GM23248 (cell line): ENCODE measurements at regions not wholly inside any gene's neighbourhood (a gene's known extent, or its start where the extent isn't known, plus 50 kb on each side); places are given as distances from the start of the nearest gene placed in this dataset.

Source experiments
- DNase-seq: peaks from one replicate; pipeline ENCODE4 v3.0.0-alpha.2; 2015
- H2AFZ ChIP-seq: fragments of 200-600 bp; sonication (generic); 2 replicates; pipeline ENCODE4 v1.6.1; 2016; ENCODE audit warnings: antibody characterized with exemption
- H3F3A ChIP-seq: fragments of 200-600 bp; sonication (generic); 2 replicates; pipeline ENCODE4 v1.6.1; 2016; ENCODE audit warnings: mild to moderate bottlenecking, antibody characterized with exemption, mixed run types; ENCODE audit not compliant: insufficient read depth
- H3K27ac ChIP-seq: fragments of 200-600 bp; sonication (generic); 2 replicates; pipeline ENCODE4 v1.5.1; 2016; ENCODE audit warnings: mild to moderate bottlenecking
- H3K27me3 ChIP-seq: fragments of 200-600 bp; sonication (generic); replicated peaks from 2 replicates; pipeline ENCODE4 v1.6.1; 2016; ENCODE audit warnings: mild to moderate bottlenecking; ENCODE audit not compliant: insufficient read depth
- H3K36me3 ChIP-seq: fragments of 200-600 bp; sonication (generic); 2 replicates; pipeline ENCODE4 v1.6.1; 2016; ENCODE audit warnings: low read depth, mild to moderate bottlenecking
- H3K4me1 ChIP-seq: fragments of 200-600 bp; sonication (generic); 2 replicates; pipeline ENCODE4 v1.6.1; 2016; ENCODE audit warnings: mild to moderate bottlenecking; ENCODE audit not compliant: insufficient read depth
- H3K4me2 ChIP-seq: fragments of 200-600 bp; sonication (generic); one replicate; pipeline ENCODE4 v1.6.1; 2016; ENCODE audit warnings: mild to moderate bottlenecking; ENCODE audit not compliant: unreplicated experiment
- H3K4me3 ChIP-seq: fragments of 200-600 bp; sonication (generic); 2 replicates; pipeline ENCODE4 v1.5.1; 2016; ENCODE audit warnings: mild to moderate bottlenecking
- H3K79me2 ChIP-seq: fragments of 200-600 bp; sonication (generic); 2 replicates; pipeline ENCODE4 v1.6.1; 2016; ENCODE audit warnings: mild to moderate bottlenecking; ENCODE audit not compliant: insufficient read depth
- H3K9ac ChIP-seq: fragments of 200-600 bp; sonication (generic); 2 replicates; pipeline ENCODE4 v1.6.1; 2016; ENCODE audit warnings: mild to moderate bottlenecking
- H3K9me2 ChIP-seq: fragments of 200-600 bp; sonication (generic); 2 replicates; pipeline ENCODE4 v1.6.1; 2016; ENCODE audit warnings: mixed run types, mild to moderate bottlenecking, moderate library complexity; ENCODE audit not compliant: insufficient read depth
- H3K9me3 ChIP-seq: fragments of 200-600 bp; sonication (generic); one replicate; pipeline ENCODE4 v1.6.1; 2017; ENCODE audit warnings: low read depth
- H4K20me1 ChIP-seq: fragments of 200-600 bp; sonication (generic); 2 replicates; pipeline ENCODE4 v1.6.0; 2016; ENCODE audit not compliant: insufficient read depth
- EZH2 ChIP-seq: fragments of 200-600 bp; sonication (generic); IDR thresholded peaks from 2 replicates; pipeline ENCODE4 v1.6.1; 2018; ENCODE audit warnings: antibody characterized with exemption, mild to moderate bottlenecking; ENCODE audit not compliant: insufficient read depth, poor library complexity, severe bottlenecking
- EZH2phosphoT487 ChIP-seq: fragments of 200-600 bp; sonication (generic); IDR thresholded peaks from 2 replicates; pipeline ENCODE4 v1.6.1; 2018; ENCODE audit warnings: antibody characterized with exemption, moderate library complexity, mild to moderate bottlenecking, low read depth; ENCODE audit not compliant: insufficient read depth
- WGBS, 2 experiments: methylation state at CpG; one replicate each; pipeline ENCODE4 v1.1.6; 2015 to 2017; ENCODE audit warnings: low lambda C conversion rate in 2 of 2, low coverage in 1 of 2; ENCODE audit errors: missing lambda C conversion rate in 2 of 2; 5-methylcytosine and 5-hydroxymethylcytosine counted together
- in situ Hi-C: fragments of 300-500 bp; cut with MboI; formaldehyde crosslinking; loops from 2 replicates; pipeline ENCODE4 v1.15.0; 2020

GRCh38 chr10:60459701-60460457 is 70.2 kb upstream of the ANK3 start:
- H3K36me3 ChIP-seq, result no peaks in the 10 kb centered on the region
- no peaks in the 10 kb centered on the region for H3K79me2 ChIP-seq
- TF ChIP-seq EZH2phosphoT487 (no peak), EZH2 (no peak)
- peaks cover 7% of the 10 kb centered on the region; the same call in 1 of the 2 replicates for H3K4me1 ChIP-seq
- H3K9me2 ChIP-seq, result no peaks in the 10 kb centered on the region
- H3K9me3 ChIP-seq, result no peaks in the 10 kb centered on the region
- in situ Hi-C loops, result loop anchor here (25.0 kb wide), 1 partner anchor 302 kb away; no protein-coding TSS in a partner anchor
- H3K27ac ChIP-seq, result no peak overlapping the region
- WGBS, 2 experiments, result 59 to 63% methylated on average over 4 of the region's 4 CpGs
- no peak overlapping the region for H3K9ac ChIP-seq
- no peak overlapping the region for H2AFZ ChIP-seq
- no peaks in the 10 kb centered on the region for H3K27me3 ChIP-seq
- DNase-seq, result no peak
- H3K4me3 ChIP-seq, result no peak overlapping the region
- H4K20me1 ChIP-seq, result no peaks in the 10 kb centered on the region
- no peaks in the 10 kb centered on the region for H3F3A ChIP-seq
- no peak overlapping the region for H3K4me2 ChIP-seq

- no peaks in the 10 kb centered on the region for H4K20me1 ChIP-seq
- no peaks in the 10 kb centered on the region for H3K36me3 ChIP-seq
- no peak overlapping the region for H3K4me3 ChIP-seq
- H3F3A ChIP-seq, result no peaks in the 10 kb centered on the region
- TF ChIP-seq EZH2phosphoT487, result no peak
- no peak for TF ChIP-seq EZH2
- no peaks in the 10 kb centered on the region for H3K79me2 ChIP-seq
- no peak overlapping the region for H2AFZ ChIP-seq
- no peaks in the 10 kb centered on the region for H3K9me3 ChIP-seq
- no peak overlapping the region for H3K9ac ChIP-seq
- H3K9me2 ChIP-seq, result no peaks in the 10 kb centered on the region
- peak; percentile 82 for DNase-seq
- 51 to 52% methylated on average over 4 of the region's 4 CpGs for WGBS, 2 experiments
- in situ Hi-C loops, result loop anchor here (25.0 kb wide), 1 partner anchor 306 kb away; no protein-coding TSS in a partner anchor
- H3K4me1 ChIP-seq, result 0 out of 2 replicates have a peak, but pooled peaks cover 6% of the 10 kb centered on the region
- no peaks in the 10 kb centered on the region for H3K27me3 ChIP-seq
- H3K4me2 ChIP-seq, result no peak overlapping the region
- H3K27ac ChIP-seq, result no peak overlapping the region
Observed at GRCh38 chr10:60456053-60456452, 66.4 kb upstream of the ANK3 start.

GRCh38 chr10:60454336-60454735 is 64.7 kb upstream of the ANK3 start:
- Histone ChIP-seq H3K4me1 (0 out of 2 replicates have a peak, but pooled peaks cover 6% of the 10 kb centered on the region), H4K20me1 (no peaks in the 10 kb centered on the region), H3K9ac (no peak overlapping the region), H3K27ac (no peak overlapping the region), H3K4me2 (no peak overlapping the region), H3K27me3 (no peaks in the 10 kb centered on the region), H3K4me3 (no peak overlapping the region), H3K9me2 (no peaks in the 10 kb centered on the region), H3K36me3 (no peaks in the 10 kb centered on the region), H3F3A (no peaks in the 10 kb centered on the region), H3K9me3 (no peaks in the 10 kb centered on the region), H3K79me2 (no peaks in the 10 kb centered on the region), H2AFZ (no peak overlapping the region)
- in situ Hi-C loops, result loop anchor here (25.0 kb wide), 1 partner anchor 308 kb away; no protein-coding TSS in a partner anchor
- DNase-seq, result no peak
- 85 to 88% methylated on average over 3 of the region's 3 CpGs for WGBS, 2 experiments
- no peak for TF ChIP-seq EZH2phosphoT487
- TF ChIP-seq EZH2, result no peak

GRCh38 chr10:60453036-60453435 is 63.4 kb upstream of the ANK3 start:
- Histone ChIP-seq H3K79me2 (no peaks in the 10 kb centered on the region), H3K4me1 (0 out of 2 replicates have a peak, but pooled peaks cover 6% of the 10 kb centered on the region), H4K20me1 (no peaks in the 10 kb centered on the region), H3K27me3 (no peaks in the 10 kb centered on the region), H3F3A (no peaks in the 10 kb centered on the region), H3K9me3 (no peaks in the 10 kb centered on the region), H3K9ac (no peak overlapping the region), H3K9me2 (no peaks in the 10 kb centered on the region), H3K36me3 (no peaks in the 10 kb centered on the region), H2AFZ (no peak overlapping the region), H3K4me3 (no peak overlapping the region), H3K27ac (no peak overlapping the region), H3K4me2 (no peak overlapping the region)
- TF ChIP-seq EZH2phosphoT487, result no peak
- TF ChIP-seq EZH2, result no peak
- WGBS, 2 experiments, result 18 to 21% methylated on average over 2 of the region's 2 CpGs
- DNase-seq, result no peak
- in situ Hi-C loops, result loop anchor here (25.0 kb wide), 1 partner anchor 309 kb away; no protein-coding TSS in a partner anchor
